ENCODE measurements at regions not wholly inside any gene's neighbourhood (a gene's known extent, or its start where the extent isn't known, plus 50 kb on each side); places are given as distances from the start of the nearest gene placed in this dataset.

- Histone ChIP-seq H3K36me3 (no peaks in the 10 kb centered on the region), H3K4me1 (no peaks in the 10 kb centered on the region), H3K9me3 (no peaks in the 10 kb centered on the region), H3K4me3 (no peak overlapping the region), H3K27me3 (no peaks in the 10 kb centered on the region), H3K27ac (no peak overlapping the region)
- TF ChIP-seq POLR2A (IDR thresholded peaks at IDR 0.05) (no peak), CTCF (IDR thresholded peaks at IDR 0.05) (no peak), POLR2AphosphoS5 (IDR thresholded peaks at IDR 0.05; ENCODE audit: insufficient read depth in 1 of 2, low read depth in 1 of 2) (no peak)
- intact Hi-C loops (cut with DNase I), result no loop called here
- DNase-seq (ENCODE audit: extremely low spot score in 2 of 2), result no peak
Measured at GRCh38 chr9:11962327-11962726, 730.9 kb upstream of the TYRP1 start.

- Histone ChIP-seq H3K4me3 (no peak overlapping the region), H3K36me3 (no peaks in the 10 kb centered on the region), H3K27ac (no peak overlapping the region), H3K9me3 (no peaks in the 10 kb centered on the region), H3K4me1 (no peaks in the 10 kb centered on the region), H3K27me3 (no peaks in the 10 kb centered on the region)
- no peak for TF ChIP-seq POLR2AphosphoS5 (IDR thresholded peaks at IDR 0.05; ENCODE audit: insufficient read depth in 1 of 2, low read depth in 1 of 2)
- TF ChIP-seq POLR2A (IDR thresholded peaks at IDR 0.05), result no peak
- no peak for TF ChIP-seq CTCF (IDR thresholded peaks at IDR 0.05)
- no peak for DNase-seq (ENCODE audit: extremely low spot score in 2 of 2)
- intact Hi-C loops (cut with DNase I), result no loop called here
Measured at GRCh38 chr9:11966786-11967185, 726.4 kb upstream of the TYRP1 start.

GRCh38 chr9:11968631-11969030, 724.6 kb upstream of the TYRP1 start:
- Histone ChIP-seq H3K4me3 (no peak overlapping the region), H3K36me3 (no peaks in the 10 kb centered on the region), H3K4me1 (no peaks in the 10 kb centered on the region), H3K27ac (no peak overlapping the region), H3K9me3 (no peaks in the 10 kb centered on the region), H3K27me3 (no peaks in the 10 kb centered on the region)
- TF ChIP-seq CTCF (IDR thresholded peaks at IDR 0.05), result no peak
- TF ChIP-seq POLR2AphosphoS5 (IDR thresholded peaks at IDR 0.05; ENCODE audit: insufficient read depth in 1 of 2, low read depth in 1 of 2), result no peak
- TF ChIP-seq POLR2A (IDR thresholded peaks at IDR 0.05), result no peak
- DNase-seq (ENCODE audit: extremely low spot score in 2 of 2), result no peak
- intact Hi-C loops (cut with DNase I), result no loop called here

- Histone ChIP-seq H3K36me3 (no peaks in the 10 kb centered on the region), H3K9me3 (no peaks in the 10 kb centered on the region), H3K4me3 (no peak overlapping the region), H3K27ac (no peak overlapping the region), H3K27me3 (no peaks in the 10 kb centered on the region), H3K4me1 (no peaks in the 10 kb centered on the region)
- intact Hi-C loops (cut with DNase I), result no loop called here
- no peak for TF ChIP-seq CTCF (IDR thresholded peaks at IDR 0.05)
- no peak for TF ChIP-seq POLR2AphosphoS5 (IDR thresholded peaks at IDR 0.05; ENCODE audit: insufficient read depth in 1 of 2, low read depth in 1 of 2)
- TF ChIP-seq POLR2A (IDR thresholded peaks at IDR 0.05), result no peak
- no peak for DNase-seq (ENCODE audit: extremely low spot score in 2 of 2)
Measured at GRCh38 chr9:11973011-11973410, 720.2 kb upstream of the TYRP1 start.

GRCh38 chr9:11973511-11973910, 719.7 kb upstream of the TYRP1 start:
- no peak overlapping the region for H3K4me3 ChIP-seq
- H3K36me3 ChIP-seq, result no peaks in the 10 kb centered on the region
- no peak for DNase-seq (ENCODE audit: extremely low spot score in 2 of 2)
- no peaks in the 10 kb centered on the region for H3K9me3 ChIP-seq
- H3K4me1 ChIP-seq, result no peaks in the 10 kb centered on the region
- no peaks in the 10 kb centered on the region for H3K27me3 ChIP-seq
- no peak overlapping the region for H3K27ac ChIP-seq
- intact Hi-C loops (cut with DNase I), result no loop called here
- TF ChIP-seq CTCF (IDR thresholded peaks at IDR 0.05) (no peak), POLR2A (IDR thresholded peaks at IDR 0.05) (no peak), POLR2AphosphoS5 (IDR thresholded peaks at IDR 0.05; ENCODE audit: insufficient read depth in 1 of 2, low read depth in 1 of 2) (no peak)

Measured in vagina (tissue), 2 donors.